OCI-LY1 (cell line): ENCODE measurements at regions not wholly inside any gene's neighbourhood (a gene's known extent, or its start where the extent isn't known, plus 50 kb on each side); places are given as distances from the start of the nearest gene placed in this dataset.
A peak's percentile ranks its signal among the peaks of the same experiment; 100 is the strongest.

Experiments used
- CTCF ChIP-seq: fragments of 200-600 bp; sonication (generic), shearing (Covaris generic); IDR thresholded peaks from 2 replicates; pipeline ENCODE4 v1.5.1; 2017; ENCODE audit warnings: mild to moderate bottlenecking, antibody characterized with exemption, low read length, moderate library complexity, mixed read lengths
- EZH2 ChIP-seq: fragments of 200-600 bp; sonication (generic), shearing (Covaris generic); IDR thresholded peaks from 2 replicates; pipeline ENCODE4 v1.8.0; 2017; ENCODE audit warnings: borderline replicate concordance, mixed run types, mild to moderate bottlenecking, antibody characterized with exemption, low read length, moderate library complexity, mixed read lengths

- TF ChIP-seq EZH2 (no peak), CTCF (peak; percentile 50)
Observed at GRCh38 chr5:112529525-112529924, 110.4 kb upstream of the EPB41L4A start.
